ENCODE measurements at regions not wholly inside any gene's neighbourhood (a gene's known extent, or its start where the extent isn't known, plus 50 kb on each side); places are given as distances from the start of the nearest gene placed in this dataset.
"Not testable (repeated sequence)": the region's sequence is repeated elsewhere in the genome, so short reads cannot be mapped to it uniquely, and the experiment has no call there.

GRCh38 chr5:82748688-82749460 is 328.3 kb downstream of the TMEM167A start:
- FAIRE-seq: no peak

GRCh38 chr5:82747986-82748385 is 329.2 kb downstream of the TMEM167A start:
- FAIRE-seq: no peak

- FAIRE-seq: no peak
These were observed 332.2 kb downstream of the TMEM167A start for GRCh38 chr5:82745016-82745415.

GRCh38 chr5:82738681-82739269 is 338.4 kb downstream of the TMEM167A start:
- FAIRE-seq: no peak

GRCh38 chr5:82735160-82735789 is 341.9 kb downstream of the TMEM167A start:
- no peak for FAIRE-seq

- FAIRE-seq: no peak
These were observed 342.8 kb downstream of the TMEM167A start for GRCh38 chr5:82734347-82734746.

GRCh38 chr5:82730913-82731312 is 346.3 kb downstream of the TMEM167A start:
- no peak for FAIRE-seq

- no peak for FAIRE-seq
These were observed 348.1 kb downstream of the TMEM167A start for GRCh38 chr5:82728926-82729702.

- FAIRE-seq: no peak
These were observed 354.0 kb downstream of the TMEM167A start for GRCh38 chr5:82723168-82723567.

- FAIRE-seq: no peak
These were observed 356.1 kb downstream of the TMEM167A start for GRCh38 chr5:82721087-82721410.

- FAIRE-seq: no peak
These were observed 356.7 kb downstream of the TMEM167A start for GRCh38 chr5:82720213-82721086.

GRCh38 chr5:82719368-82719767 is 357.8 kb downstream of the TMEM167A start:
- no peak for FAIRE-seq

- FAIRE-seq: no peak
These were observed 359.5 kb downstream of the TMEM167A start for GRCh38 chr5:82717738-82718137.

GRCh38 chr5:82714732-82715131 is 362.5 kb downstream of the TMEM167A start:
- not testable (repeated sequence) for FAIRE-seq

- FAIRE-seq: no peak
These were observed 363.4 kb downstream of the TMEM167A start for GRCh38 chr5:82713811-82714210.

GRCh38 chr5:82707741-82708140 is 369.5 kb downstream of the TMEM167A start:
- FAIRE-seq: no peak

GRCh38 chr5:82704381-82704780 is 372.8 kb downstream of the TMEM167A start:
- no peak for FAIRE-seq

GRCh38 chr5:82702046-82702445 is 375.1 kb downstream of the TMEM167A start:
- FAIRE-seq: no peak

- FAIRE-seq: no peak
These were observed 377.5 kb downstream of the TMEM167A start for GRCh38 chr5:82699737-82700136.

- no peak for FAIRE-seq
These were observed 379.2 kb downstream of the TMEM167A start for GRCh38 chr5:82698026-82698425.

GRCh38 chr5:82694711-82695285 is 382.4 kb downstream of the TMEM167A start:
- no peak for FAIRE-seq

- no peak for FAIRE-seq
These were observed 384.4 kb downstream of the TMEM167A start for GRCh38 chr5:82692826-82693225.

Measured in islet of Langerhans (tissue), 1 donor.